ENCODE measurements at regions not wholly inside any gene's neighbourhood (a gene's known extent, or its start where the extent isn't known, plus 50 kb on each side); places are given as distances from the start of the nearest gene placed in this dataset.
A peak's percentile ranks its signal among the peaks of the same experiment; 100 is the strongest.

DNA sequence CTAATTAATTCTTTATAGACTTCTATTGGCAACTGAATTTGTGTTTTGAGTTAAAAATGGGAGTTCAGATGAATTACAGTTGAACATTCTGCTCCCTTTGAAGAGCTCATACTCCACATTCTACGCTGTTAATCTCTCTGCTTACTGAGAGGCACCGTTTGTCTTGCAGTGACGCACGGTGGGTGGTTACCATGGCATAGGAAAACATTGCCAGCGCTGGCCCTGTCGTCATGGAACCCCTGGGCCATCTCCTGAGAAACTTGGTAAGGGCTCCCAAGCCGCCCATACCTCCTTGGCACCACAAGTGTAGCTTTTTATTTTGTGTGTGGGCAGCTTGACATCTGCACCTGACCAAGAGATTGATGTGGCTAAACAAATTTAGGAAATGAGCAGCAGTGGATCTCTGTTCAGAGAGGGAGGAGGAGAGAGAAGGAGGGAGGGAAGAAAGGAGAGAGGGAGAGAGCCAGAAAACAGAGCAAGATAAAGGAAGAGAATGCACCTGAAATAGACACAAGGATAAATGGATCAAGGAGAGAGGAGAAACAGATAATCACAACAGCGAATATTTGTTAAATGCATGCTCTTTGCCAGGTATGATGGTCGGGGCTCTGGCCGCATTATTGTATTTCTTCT lies 398.5 kb downstream of the HAPSTR1 start:
- TF ChIP-seq, protein P1, sequence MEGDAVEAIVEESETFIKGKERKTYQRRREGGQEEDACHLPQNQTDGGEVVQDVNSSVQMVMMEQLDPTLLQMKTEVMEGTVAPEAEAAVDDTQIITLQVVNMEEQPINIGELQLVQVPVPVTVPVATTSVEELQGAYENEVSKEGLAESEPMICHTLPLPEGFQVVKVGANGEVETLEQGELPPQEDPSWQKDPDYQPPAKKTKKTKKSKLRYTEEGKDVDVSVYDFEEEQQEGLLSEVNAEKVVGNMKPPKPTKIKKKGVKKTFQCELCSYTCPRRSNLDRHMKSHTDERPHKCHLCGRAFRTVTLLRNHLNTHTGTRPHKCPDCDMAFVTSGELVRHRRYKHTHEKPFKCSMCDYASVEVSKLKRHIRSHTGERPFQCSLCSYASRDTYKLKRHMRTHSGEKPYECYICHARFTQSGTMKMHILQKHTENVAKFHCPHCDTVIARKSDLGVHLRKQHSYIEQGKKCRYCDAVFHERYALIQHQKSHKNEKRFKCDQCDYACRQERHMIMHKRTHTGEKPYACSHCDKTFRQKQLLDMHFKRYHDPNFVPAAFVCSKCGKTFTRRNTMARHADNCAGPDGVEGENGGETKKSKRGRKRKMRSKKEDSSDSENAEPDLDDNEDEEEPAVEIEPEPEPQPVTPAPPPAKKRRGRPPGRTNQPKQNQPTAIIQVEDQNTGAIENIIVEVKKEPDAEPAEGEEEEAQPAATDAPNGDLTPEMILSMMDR (IDR thresholded peaks at IDR 0.05), result no peak
- peak in 1 of 2 donors; percentile 57 for TF ChIP-seq POLR2A (IDR thresholded peaks at IDR 0.05)

All from thyroid gland (tissue), 4 donors.